Left lung (tissue), 4 donors: ENCODE measurements at regions not wholly inside any gene's neighbourhood (a gene's known extent, or its start where the extent isn't known, plus 50 kb on each side); places are given as distances from the start of the nearest gene placed in this dataset.

Experiments used
- ATAC-seq: fragments of 200-7000 bp; cut with Tn5 transposase; one replicate; pipeline ENCODE4 v1.9.1; 2020; ENCODE audit warnings: moderate library complexity
- DNase-seq, 4 donors: peaks; one replicate each; pipeline ENCODE4 v3.0.0-alpha.2; 2013 to 2020
- H3K27ac ChIP-seq, 2 donors: fragments of 200-600 bp; sonication (generic) in 1 of 2; one replicate each; pipeline versions ENCODE4 v1.5.0 to v1.8.0; 2020 to 2021
- H3K27me3 ChIP-seq, 2 donors: fragments of 200-600 bp; sonication (generic) in 1 of 2; one replicate each; pipeline versions ENCODE4 v1.5.0 to v1.8.0; 2020 to 2021
- H3K36me3 ChIP-seq, 2 donors: fragments of 200-600 bp; sonication (generic) in 1 of 2; one replicate each; pipeline versions ENCODE4 v1.5.0 to v1.8.0; 2020 to 2021
- H3K4me1 ChIP-seq, 2 donors: fragments of 200-600 bp; one replicate each; pipeline ENCODE4 v1.8.0; 2021
- H3K4me3 ChIP-seq, 2 donors: fragments of 200-600 bp; sonication (generic) in 1 of 2; one replicate each; pipeline versions ENCODE4 v1.5.0 to v1.8.0; 2020 to 2021; ENCODE audit warnings: mild to moderate bottlenecking in 1 of 2
- H3K9me3 ChIP-seq, 2 donors: fragments of 200-600 bp; sonication (generic) in 1 of 2; one replicate each; pipeline versions ENCODE4 v1.5.0 to v1.8.0; 2020 to 2021
- intact Hi-C, 2 donors: fragments of 100-400 bp; cut with DNase I; formaldehyde crosslinking; loops; one replicate each; pipeline versions ENCODE4 v1.11.2 to v1.14.2; 2022
- TF ChIP-seq, protein P1 (sequence below), 2 donors: fragments of 200-600 bp; sonication (generic) in 1 of 2; IDR thresholded peaks; one replicate each; pipeline versions ENCODE4 v1.5.0 to v1.8.0; 2021; ENCODE audit warnings: antibody characterized with exemption in 2 of 2
- donor health status: DM: no; HTN: yes; CAD: no.
- donor health status: DM: no; HTN: no; CAD: no.

DNA sequence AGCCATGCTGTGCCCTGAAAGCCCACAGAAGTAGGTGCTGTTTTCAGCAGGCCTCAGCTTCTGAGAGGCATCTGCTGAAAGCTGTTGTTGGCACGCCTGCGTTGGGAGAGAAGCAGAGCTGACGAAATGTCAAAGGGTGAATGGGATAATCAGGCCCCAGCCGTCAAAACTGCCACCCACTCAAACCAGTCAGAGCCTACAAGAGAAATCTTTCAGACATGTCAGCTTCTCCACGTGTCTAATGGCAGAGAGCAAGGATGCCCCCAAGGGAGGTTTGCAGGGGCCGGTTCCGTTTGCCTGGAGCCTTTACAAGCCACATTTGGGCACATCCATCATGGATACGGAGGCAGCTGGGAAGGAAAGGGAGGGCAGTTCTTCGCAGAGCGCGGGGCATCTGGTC is 568.2 kb upstream of the EEF2KMT start:
- Histone ChIP-seq H3K27me3 (no peaks in the 10 kb centered on the region), H3K4me1 (no peaks in the 10 kb centered on the region), H3K4me3 (no peak overlapping the region), H3K36me3 (no peaks in the 10 kb centered on the region), H3K27ac (no peak overlapping the region), H3K9me3 (no peaks in the 10 kb centered on the region)
- no peak for DNase-seq
- TF ChIP-seq, protein P1, sequence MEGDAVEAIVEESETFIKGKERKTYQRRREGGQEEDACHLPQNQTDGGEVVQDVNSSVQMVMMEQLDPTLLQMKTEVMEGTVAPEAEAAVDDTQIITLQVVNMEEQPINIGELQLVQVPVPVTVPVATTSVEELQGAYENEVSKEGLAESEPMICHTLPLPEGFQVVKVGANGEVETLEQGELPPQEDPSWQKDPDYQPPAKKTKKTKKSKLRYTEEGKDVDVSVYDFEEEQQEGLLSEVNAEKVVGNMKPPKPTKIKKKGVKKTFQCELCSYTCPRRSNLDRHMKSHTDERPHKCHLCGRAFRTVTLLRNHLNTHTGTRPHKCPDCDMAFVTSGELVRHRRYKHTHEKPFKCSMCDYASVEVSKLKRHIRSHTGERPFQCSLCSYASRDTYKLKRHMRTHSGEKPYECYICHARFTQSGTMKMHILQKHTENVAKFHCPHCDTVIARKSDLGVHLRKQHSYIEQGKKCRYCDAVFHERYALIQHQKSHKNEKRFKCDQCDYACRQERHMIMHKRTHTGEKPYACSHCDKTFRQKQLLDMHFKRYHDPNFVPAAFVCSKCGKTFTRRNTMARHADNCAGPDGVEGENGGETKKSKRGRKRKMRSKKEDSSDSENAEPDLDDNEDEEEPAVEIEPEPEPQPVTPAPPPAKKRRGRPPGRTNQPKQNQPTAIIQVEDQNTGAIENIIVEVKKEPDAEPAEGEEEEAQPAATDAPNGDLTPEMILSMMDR (IDR thresholded peaks at IDR 0.05) = no peak
- intact Hi-C loops = no loop called here
- ATAC-seq = no peak

DNA sequence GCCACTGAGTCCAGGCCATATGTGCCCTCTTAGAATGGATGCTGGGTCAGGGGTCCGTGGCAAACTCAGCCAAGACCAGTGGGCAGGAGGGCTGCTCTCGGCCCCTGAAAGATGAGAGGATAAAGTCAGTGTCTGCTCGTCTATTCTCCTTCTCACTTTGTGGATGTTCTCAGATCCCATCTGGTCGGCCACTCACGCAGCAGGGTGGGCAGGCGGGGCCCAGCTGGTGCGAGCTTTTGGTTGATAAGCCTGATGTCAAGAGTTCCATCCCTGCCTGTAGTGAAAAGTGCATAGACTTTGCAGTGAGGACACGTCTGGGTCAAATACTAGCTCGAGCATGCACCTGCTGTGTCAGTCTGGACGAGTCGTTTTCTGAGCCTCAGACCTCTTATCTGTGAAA is 556.2 kb upstream of the EEF2KMT start:
- H3K4me1 ChIP-seq = no peaks in the 10 kb centered on the region

DNA sequence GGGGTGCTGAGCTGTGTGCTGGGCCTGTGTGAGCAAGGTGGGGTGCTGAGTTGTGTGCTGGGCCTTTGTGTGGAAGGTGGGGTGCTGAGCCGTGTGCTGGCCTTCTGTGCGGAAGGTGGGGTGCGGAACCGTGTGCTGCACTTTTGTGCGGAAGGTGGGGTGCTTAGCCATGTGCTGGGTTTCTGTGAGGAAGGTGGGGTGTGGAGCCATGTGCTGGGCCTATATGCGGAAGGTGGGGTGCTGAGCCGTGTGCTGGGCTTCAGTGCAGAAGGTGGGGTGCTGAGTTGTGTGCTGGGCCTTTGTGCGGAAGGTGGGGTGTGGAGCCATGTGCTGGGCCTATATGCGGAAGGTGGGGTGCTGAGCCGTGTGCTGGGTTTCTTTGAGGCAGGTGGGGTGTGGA is 555.4 kb upstream of the EEF2KMT start:
- Histone ChIP-seq H3K27ac (no peak overlapping the region), H3K4me1 (no peaks in the 10 kb centered on the region), H3K36me3 (no peaks in the 10 kb centered on the region), H3K4me3 (no peak overlapping the region), H3K27me3 (peaks cover 0 to 8% of the 10 kb centered on the region in 2 donors), H3K9me3 (no peaks in the 10 kb centered on the region)
- ATAC-seq = no peak
- DNase-seq = no peak
- intact Hi-C loops = no loop called here
- TF ChIP-seq, protein P1 (IDR thresholded peaks at IDR 0.05) = no peak

More for the DNA sequence above, 556.2 kb upstream of the EEF2KMT start:
- no peak overlapping the region for H3K4me3 ChIP-seq
- DNase-seq (no peak), ATAC-seq (no peak)
- no peaks in the 10 kb centered on the region for H3K36me3 ChIP-seq
- no peaks in the 10 kb centered on the region for H3K9me3 ChIP-seq
- no peak overlapping the region for H3K27ac ChIP-seq
- intact Hi-C loops = no loop called here
- peaks cover 0 to 8% of the 10 kb centered on the region in 2 donors for H3K27me3 ChIP-seq
- TF ChIP-seq, protein P1 (IDR thresholded peaks at IDR 0.05) = no peak

DNA sequence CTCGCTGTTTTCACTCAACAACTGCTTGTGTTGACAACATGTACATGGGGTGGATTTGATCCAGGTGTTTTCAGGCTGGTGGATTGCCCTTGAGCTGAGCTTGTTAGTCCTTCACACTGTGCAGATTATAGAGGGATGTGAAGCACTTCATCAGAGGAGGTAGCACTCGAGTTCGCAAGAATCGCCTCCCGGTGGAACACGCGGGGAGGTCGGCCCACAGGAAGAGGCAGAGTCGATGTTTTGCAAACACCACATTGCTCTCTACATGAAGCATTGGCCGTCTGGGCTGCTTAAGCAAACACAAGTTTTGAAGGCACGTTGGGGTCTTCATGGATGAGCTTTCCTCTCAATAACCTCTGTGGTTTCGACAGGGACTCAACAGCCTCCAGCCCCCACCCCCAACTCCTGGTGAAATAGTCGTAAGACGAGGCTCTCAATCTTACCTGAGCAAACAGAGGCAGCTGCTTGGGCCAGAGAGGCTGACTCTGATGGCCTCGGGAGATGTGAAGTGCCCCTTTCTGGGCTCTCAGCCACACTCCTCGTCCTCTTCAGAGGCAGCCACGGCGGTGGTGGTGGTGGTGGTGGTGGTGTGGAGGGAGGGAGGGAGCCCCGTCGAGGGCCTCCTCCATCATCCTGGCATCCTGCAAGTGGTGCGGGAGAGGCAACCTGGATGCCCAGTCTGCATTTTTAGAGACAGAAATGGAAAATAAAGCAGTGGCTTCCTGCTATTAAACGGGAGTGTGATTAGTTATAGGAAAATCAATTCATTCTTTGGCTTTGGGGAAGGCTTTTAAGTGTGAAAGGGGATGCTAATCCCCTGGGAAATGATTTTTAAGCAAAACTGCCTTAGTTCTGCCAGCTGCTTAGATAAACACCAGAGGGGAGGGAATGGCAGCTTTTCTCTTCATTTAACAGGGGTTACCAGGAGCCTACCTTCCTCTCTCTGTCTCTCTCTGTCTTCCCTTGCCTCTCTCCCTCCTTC is 552.5 kb upstream of the EEF2KMT start:
- Histone ChIP-seq H3K27ac (no peak overlapping the region), H3K4me3 (no peak overlapping the region), H3K4me1 (no peaks in the 10 kb centered on the region), H3K9me3 (no peaks in the 10 kb centered on the region), H3K27me3 (peaks cover 0 to 8% of the 10 kb centered on the region in 2 donors), H3K36me3 (no peaks in the 10 kb centered on the region)
- intact Hi-C loops = no loop called here
- TF ChIP-seq, protein P1 (IDR thresholded peaks at IDR 0.05) = no peak
- ATAC-seq (peak; percentile 94), DNase-seq (peak in 3 of 4 donors; percentile 31 to 81 (median 70))

DNA sequence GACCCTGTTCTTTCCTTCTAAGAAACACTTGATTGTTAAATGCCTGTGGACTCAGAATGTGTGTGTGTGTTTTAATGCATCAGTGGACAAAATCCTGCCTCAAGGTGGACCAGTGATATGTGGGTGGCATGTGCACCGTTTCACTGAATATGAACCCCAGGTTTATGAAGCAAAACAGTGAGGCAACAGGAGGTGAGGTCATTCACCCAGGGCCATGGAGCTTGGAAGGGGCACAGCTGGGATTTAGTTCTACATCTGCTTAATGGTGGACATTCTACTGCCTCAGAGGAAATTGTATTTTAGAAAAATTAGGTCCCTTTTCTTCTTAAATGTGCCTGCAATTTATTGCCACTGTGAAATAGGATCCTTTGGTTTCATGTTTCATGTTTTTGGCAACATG is 549.5 kb upstream of the EEF2KMT start:
- H3K27me3 ChIP-seq = peaks cover 0 to 8% of the 10 kb centered on the region in 2 donors
- TF ChIP-seq, protein P1 (IDR thresholded peaks at IDR 0.05) = no peak
- no peak for ATAC-seq
- no peaks in the 10 kb centered on the region for H3K4me1 ChIP-seq
- H3K36me3 ChIP-seq = no peaks in the 10 kb centered on the region
- intact Hi-C loops = no loop called here
- no peak overlapping the region for H3K27ac ChIP-seq
- H3K4me3 ChIP-seq = no peak overlapping the region
- H3K9me3 ChIP-seq = no peaks in the 10 kb centered on the region
- no peak for DNase-seq
